ENCODE measurements at regions not wholly inside any gene's neighbourhood (a gene's known extent, or its start where the extent isn't known, plus 50 kb on each side); places are given as distances from the start of the nearest gene placed in this dataset.

- no peak for TF ChIP-seq CTCF (conservative IDR thresholded peaks at IDR 0.05; ENCODE audit: low read depth, low read length)
- no peak for DNase-seq (ENCODE audit: low read depth)
- H3K4me3 ChIP-seq (ENCODE audit: low read depth, low read length), result no peak overlapping the region
Observed at GRCh38 chr16:5895976-5896375, 798.4 kb upstream of the EEF2KMT start.

DNA sequence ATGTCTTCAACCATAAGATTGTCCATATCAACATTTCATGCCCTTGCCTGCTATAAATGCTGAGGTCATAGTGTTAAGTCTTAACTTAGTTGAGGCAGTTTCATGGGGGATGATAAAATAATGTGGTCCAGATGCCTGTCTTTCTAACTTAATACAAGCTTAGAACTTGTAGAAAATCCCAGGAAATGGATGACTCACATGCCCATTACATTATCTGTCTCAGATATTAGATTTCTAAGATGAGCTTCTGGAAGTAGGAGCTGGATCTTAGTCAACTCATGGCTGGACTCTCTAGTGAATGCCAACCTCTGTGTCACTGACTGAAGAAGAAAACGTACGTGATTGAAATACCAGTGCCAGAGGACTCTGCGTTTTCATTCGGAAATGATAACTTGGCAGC lies 797.5 kb upstream of the EEF2KMT start:
- no peak for TF ChIP-seq CTCF (conservative IDR thresholded peaks at IDR 0.05; ENCODE audit: low read depth, low read length)
- H3K4me3 ChIP-seq (ENCODE audit: low read depth, low read length), result no peak overlapping the region
- DNase-seq (ENCODE audit: low read depth), result no peak

DNA sequence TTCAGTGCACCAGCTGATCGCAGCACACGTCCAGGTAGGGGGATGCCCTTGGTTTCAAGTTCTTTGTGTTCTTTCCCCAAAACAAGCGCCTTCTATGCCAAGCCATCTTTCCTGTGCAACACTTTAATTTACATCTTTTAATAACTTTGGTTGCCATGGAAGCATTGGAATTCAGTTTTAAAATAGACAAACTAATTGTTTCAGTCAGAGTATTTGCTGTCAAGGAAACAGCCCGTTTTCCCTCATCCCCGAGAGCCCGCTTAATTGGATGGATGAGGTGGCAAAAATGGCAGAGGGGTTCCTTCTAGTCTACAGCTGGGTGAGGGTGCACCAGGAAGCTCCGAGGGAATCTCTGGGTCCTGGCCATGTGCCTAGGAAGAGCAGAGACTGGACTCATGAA lies 793.7 kb upstream of the EEF2KMT start:
- no peak for TF ChIP-seq CTCF (conservative IDR thresholded peaks at IDR 0.05; ENCODE audit: low read depth, low read length)
- no peak overlapping the region for H3K4me3 ChIP-seq (ENCODE audit: low read depth, low read length)
- DNase-seq (ENCODE audit: low read depth), result no peak

- TF ChIP-seq CTCF (conservative IDR thresholded peaks at IDR 0.05; ENCODE audit: low read depth, low read length), result no peak
- no peak overlapping the region for H3K4me3 ChIP-seq (ENCODE audit: low read depth, low read length)
- no peak for DNase-seq (ENCODE audit: low read depth)
Observed at GRCh38 chr16:5885521-5885920, 787.9 kb upstream of the EEF2KMT start.

- TF ChIP-seq CTCF (conservative IDR thresholded peaks at IDR 0.05; ENCODE audit: low read depth, low read length), result no peak
- no peak overlapping the region for H3K4me3 ChIP-seq (ENCODE audit: low read depth, low read length)
- no peak for DNase-seq (ENCODE audit: low read depth)
Observed at GRCh38 chr16:5884996-5885395, 787.4 kb upstream of the EEF2KMT start.

DNA sequence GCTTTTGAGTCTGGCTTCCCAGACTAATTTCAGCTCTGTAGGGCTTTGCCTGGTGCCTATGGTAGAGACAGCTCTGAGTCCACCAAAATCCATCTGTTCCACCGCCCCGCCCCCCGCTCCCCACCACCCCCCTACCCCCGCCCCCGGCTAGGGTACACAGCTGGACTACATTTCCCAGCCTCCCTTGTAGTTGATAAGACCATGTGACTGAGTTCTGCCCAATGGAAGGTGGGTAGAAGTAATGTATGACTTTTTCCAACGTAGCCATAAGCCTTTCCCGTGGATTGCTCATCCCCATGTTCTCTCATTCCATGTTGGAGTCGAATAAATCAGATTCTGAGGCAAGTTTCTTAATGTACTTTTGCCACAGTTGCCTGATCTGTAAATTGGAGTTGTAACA lies 786.7 kb upstream of the EEF2KMT start:
- no peak for DNase-seq (ENCODE audit: low read depth)
- no peak for TF ChIP-seq CTCF (conservative IDR thresholded peaks at IDR 0.05; ENCODE audit: low read depth, low read length)
- no peak overlapping the region for H3K4me3 ChIP-seq (ENCODE audit: low read depth, low read length)

- H3K4me3 ChIP-seq (ENCODE audit: low read depth, low read length), result no peak overlapping the region
- no peak for DNase-seq (ENCODE audit: low read depth)
- TF ChIP-seq CTCF (conservative IDR thresholded peaks at IDR 0.05; ENCODE audit: low read depth, low read length), result no peak
Observed at GRCh38 chr16:5882087-5882640, 784.6 kb upstream of the EEF2KMT start.
